Activated T-cell treated with anti-CD3 and anti-CD28 coated beads for 48 hours (primary cell): ENCODE measurements at regions not wholly inside any gene's neighbourhood (a gene's known extent, or its start where the extent isn't known, plus 50 kb on each side); places are given as distances from the start of the nearest gene placed in this dataset.

ENCODE experiments used
- DNase-seq: peaks from one replicate; pipeline ENCODE4 v3.0.0-alpha.2; 2020; ENCODE audit warnings: low read depth

- DNase-seq, result no peak
Observed at GRCh38 chr22:48370508-48371325, 1457.0 kb downstream of the BRD1 start.

DNA sequence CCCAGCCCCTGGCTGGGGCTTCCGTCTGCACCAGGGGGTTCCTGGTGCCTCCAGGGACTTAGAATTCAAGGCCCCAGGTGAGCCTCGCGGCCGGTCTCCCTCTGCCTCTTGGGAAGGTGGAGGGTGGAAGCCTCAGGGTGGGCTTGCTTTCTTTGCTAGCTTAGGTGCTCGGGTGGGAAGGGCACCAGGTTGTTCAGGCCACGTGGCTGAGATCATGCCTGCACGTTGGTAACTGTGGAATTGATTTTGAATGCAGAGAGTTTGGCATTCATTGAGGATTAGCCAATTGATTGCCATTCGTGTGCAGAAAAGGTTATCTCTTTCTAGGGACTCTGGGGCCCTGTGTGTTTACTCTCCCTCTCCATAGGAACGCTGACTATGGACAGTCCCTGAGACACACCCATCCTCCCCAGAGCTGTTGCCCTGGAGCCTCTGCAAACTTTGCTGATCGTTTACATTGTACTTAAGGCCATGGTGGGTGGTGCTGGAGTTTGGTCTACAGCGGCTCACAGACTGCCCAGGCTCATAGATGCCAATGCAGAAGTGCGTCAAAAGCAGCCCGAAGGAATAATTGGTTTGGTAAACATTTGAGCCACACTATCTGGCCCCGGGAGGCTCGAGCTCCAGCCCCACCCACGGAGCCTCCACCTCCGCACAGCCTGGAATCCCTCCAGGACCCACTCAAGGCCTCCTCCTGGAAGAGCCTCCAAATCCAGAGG, 1457.7 kb downstream of the BRD1 start:
- no peak for DNase-seq

- no peak for DNase-seq
Observed at GRCh38 chr22:48368975-48369525, 1458.6 kb downstream of the BRD1 start.

- no peak for DNase-seq
Observed at GRCh38 chr22:48367731-48368130, 1459.9 kb downstream of the BRD1 start.

DNA sequence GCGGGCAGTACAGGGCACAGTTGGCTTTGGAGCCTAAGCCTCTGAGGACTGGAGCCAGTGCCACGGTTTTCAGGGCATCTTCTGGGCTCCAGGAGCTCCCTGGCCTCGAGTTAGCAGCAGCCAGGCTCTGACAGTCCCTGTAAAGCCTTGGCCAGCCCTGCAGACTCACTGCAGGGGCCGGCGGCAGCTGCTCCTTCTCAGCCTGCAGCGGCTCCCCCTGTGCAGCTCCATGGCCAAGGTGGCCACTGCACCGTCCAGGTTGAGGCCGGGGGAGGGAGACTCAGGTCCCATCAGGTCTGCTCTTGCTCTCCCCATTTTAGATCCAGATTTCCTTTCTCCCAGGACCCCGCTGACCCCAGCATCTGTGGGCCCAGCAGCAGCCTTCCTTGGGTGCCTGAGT, 1461.1 kb downstream of the BRD1 start:
- no peak for DNase-seq

DNA sequence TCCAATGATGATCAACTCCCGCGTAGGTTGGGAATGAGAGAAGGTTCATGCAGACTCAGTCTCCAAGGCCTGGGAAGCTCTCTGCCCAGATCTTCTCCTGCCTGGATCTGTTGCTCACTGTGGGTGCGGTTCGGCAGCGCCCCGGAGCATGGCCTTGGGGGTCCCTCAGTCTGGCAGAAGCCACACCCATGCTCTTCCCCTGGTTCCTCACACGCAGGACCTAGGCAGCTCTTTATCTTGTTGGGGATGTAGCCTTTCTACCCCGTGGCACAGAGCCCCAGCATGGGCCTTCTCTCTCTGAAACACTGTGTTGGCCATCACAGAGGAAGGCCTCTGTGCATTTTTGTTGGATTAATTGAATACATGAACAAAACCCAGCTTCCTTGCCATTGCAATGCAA, 1461.6 kb downstream of the BRD1 start:
- DNase-seq, result no peak

DNA sequence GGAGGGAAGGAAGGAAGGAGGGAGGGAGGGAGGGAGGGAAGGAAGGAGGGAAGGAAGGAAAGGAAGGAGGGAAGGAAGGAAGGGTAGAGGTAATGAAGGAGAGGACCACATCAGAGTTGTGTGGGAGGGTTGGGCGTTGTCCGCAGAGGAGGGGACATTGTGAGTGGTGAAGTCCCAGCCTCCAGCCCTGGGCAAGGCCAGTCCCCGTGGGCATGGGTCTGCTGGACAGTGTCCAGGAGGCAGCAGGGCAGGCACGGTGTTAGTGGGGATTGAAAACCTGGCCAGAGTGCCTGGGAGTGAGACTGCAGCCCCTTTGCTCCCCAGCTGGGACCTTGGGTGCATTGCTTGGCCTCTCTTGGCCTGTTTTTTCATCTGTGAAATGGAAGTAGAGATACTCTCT, 1462.3 kb downstream of the BRD1 start:
- no peak for DNase-seq

GRCh38 chr22:48362721-48363404, 1464.8 kb downstream of the BRD1 start:
- DNase-seq, result no peak

DNA sequence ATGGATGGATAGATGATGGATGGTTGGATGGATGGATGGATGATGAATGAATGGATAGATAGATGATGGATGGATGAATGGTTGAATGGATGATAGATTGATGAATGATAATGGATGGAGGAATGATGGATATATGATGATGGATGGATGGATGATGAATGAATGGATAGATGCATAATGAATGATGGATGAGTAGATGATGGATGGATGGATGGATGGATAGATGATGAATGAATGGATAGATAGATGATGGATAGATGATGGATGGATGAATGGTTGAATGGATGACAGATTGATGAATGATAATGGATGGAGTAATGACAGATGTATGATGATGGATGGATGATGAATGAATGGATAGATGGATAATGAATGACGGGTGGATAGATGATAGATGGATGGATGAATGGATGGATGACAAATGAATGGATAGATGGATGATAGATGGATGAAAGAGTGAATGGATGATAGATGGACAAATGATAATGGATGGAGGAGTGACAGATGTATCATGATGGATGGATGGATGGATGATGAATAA, 1466.5 kb downstream of the BRD1 start:
- DNase-seq, result no peak

GRCh38 chr22:48359613-48359965, 1468.1 kb downstream of the BRD1 start:
- DNase-seq, result no peak

DNA sequence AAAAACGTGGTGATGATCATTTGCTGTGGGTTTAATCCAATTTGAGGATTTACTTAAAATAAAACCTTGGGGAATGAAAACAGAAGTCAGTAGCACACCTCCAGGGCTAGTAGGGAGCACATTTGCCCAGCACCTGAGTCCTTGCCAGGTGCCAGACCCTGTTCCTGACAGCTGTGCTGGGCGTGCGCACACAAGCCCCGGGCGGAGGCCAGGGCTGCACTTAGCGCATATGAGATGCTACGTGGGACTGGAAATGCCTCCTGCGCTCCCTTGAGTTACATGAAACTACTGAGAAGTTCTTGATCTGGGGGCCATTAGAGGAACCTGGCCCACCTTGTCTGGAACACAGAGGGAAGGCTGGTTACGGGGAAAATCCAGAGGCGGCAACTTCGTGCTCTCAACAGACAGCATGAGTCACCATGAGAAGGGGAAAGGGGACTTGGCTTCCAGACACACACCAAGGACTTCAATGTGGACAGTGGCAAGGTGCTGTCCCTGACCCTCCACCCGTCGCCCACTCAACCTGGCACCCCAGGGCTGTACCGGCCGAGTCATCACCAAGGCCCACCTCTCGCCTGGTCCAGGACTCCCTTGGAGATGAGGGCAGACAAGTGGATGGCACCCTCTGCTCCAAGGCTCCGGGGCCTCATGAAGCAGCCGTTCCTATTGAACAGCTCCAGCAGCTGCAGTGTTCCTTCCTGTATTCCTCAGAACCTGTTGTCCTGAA, 1468.6 kb downstream of the BRD1 start:
- no peak for DNase-seq

DNA sequence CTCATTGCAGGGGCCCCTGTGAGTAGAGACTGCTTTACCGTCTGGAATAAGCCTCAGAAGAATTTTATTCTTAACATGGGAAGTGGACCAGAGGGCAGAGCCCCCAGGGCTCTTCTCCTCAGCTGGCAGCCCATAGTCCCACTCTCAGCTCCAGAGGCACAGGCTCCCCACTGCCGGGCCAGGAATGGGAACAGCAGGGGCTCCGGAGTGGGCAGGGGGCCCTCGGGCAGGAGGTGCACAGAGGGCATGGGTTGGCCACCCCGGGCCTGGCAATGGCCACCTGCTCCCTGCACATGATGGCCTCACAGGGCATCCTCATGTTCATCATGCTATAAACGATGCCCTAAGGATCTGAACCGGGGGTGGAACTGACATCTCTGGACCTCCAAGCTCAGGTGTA, 1469.7 kb downstream of the BRD1 start:
- no peak for DNase-seq

- DNase-seq, result no peak
Observed at GRCh38 chr22:48357196-48357595, 1470.5 kb downstream of the BRD1 start.

DNA sequence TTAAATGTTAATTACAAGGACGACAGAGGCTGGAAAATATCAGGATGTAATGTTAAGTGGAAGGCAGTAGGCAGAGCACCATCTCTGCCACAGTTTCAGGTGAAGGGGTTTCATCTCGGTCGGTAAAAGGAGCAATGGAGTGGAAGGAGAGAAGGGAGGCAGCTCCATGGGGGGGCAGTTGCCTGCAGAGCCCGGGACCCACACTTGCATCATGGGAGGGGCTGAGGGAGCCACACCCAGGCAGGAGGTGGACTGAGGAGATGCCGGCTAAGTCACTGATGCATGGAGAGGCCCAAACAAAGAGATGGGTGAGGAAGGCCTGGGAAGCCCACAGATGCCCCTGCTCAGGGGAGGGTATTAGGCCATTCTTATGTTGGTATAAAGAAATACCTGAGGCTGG, 1470.9 kb downstream of the BRD1 start:
- no peak for DNase-seq

DNA sequence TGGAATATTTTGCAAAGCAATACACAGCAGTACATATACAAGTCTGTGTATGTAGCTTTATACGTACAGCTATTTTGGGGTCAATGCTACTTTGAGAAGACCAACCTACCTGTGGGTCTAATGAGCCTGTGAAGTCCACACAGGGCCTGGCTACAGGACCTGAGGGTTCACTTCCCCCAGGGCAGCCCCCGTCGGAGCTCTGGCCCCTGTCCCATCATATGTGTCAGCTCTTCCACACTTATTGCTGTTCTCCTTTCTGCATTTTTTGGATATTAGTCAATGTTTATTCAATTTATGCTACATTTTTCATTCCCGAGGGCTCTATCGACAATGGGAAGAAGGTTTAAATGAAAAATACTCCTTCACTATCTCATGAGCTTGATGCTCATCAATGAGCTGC, 1473.6 kb downstream of the BRD1 start:
- no peak for DNase-seq

DNA sequence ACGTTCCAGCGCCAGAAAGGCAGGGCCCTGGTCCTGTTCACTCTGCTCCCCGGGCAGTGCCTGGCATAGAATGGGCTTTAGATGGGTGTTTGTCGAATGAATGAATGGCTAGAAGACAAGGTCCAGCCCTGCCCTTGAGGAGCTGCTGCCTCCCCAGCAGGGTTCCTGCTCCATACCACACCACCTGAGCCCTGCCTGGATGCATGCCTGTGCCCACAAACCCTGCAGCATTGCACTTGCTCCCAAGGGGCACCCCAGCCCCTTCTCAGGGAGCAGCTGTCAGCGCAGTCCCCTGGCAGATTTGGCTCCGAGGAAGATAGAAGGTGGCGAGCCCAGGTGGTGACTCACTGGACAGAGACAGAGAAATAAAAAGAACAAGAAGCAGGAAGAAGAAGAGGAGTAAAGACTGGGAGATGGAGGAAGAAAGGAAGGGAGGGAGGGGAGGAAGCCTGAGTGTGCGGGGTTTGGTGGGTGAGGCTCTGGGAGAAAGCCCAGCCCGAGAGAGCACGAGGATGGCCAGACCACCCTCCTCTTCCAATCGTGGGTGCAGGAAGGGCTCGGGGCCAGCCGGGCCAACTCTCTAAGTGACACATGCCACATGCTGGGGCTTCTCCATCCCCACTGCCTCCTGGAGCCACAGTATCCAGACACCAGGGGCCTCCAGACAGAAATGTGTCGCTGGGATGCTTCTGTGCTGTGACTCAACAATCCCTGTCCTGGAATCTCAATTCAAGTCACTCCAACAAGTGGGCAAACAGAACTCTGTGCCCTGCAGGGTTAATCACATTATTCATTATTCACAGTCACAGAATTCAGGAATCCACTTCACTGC, 1474.3 kb downstream of the BRD1 start:
- no peak for DNase-seq

GRCh38 chr22:48352086-48352911, 1475.4 kb downstream of the BRD1 start:
- DNase-seq, result no peak

GRCh38 chr22:48351376-48352085, 1476.1 kb downstream of the BRD1 start:
- DNase-seq, result no peak

DNA sequence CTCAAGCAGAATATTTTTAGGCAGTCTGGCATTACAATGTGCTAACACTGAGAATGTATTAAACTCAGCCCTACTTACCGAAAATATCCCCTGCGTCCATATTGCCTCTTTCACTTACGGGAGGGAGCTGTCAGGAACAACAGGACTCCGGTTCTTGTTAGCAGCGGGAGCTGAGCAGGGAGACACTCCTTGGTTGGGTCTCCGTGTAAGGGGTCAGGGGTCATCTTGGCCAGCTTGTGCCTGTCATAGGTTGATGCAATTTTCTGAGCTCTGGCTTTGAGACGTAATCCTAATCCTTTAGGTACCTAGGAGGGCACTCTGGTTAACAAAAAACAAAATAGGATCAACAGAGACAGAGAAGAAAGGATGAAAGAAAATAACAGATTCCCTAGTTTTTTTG, 1477.2 kb downstream of the BRD1 start:
- no peak for DNase-seq
